GM23338 (cell line): ENCODE measurements at regions not wholly inside any gene's neighbourhood (a gene's known extent, or its start where the extent isn't known, plus 50 kb on each side); places are given as distances from the start of the nearest gene placed in this dataset.
A peak's percentile ranks its signal among the peaks of the same experiment; 100 is the strongest.
"Not testable (repeated sequence)": the region's sequence is repeated elsewhere in the genome, so short reads cannot be mapped to it uniquely, and the experiment has no call there.

ENCODE experiments used
- ATAC-seq: fragments of 200-7000 bp; cut with Tn5 transposase; 3 replicates; pipeline ENCODE4 v1.9.1; 2020
- DNase-seq: peaks from one replicate; pipeline ENCODE4 v3.0.0-alpha.2; 2015; ENCODE audit warnings: low spot score
- H2AFZ ChIP-seq: fragments of 200-600 bp; sonication (generic); 2 replicates; pipeline ENCODE4 v1.8.0; 2016; ENCODE audit warnings: antibody characterized with exemption, mild to moderate bottlenecking, moderate library complexity
- H3F3A ChIP-seq: fragments of 200-600 bp; sonication (generic); replicated peaks from 2 replicates; pipeline ENCODE4 v1.8.0; 2017; ENCODE audit warnings: antibody characterized with exemption, mixed run types, low read depth
- H3K27ac ChIP-seq: fragments of 200-600 bp; sonication (generic); 2 replicates; pipeline ENCODE4 v1.6.1; 2016; ENCODE audit warnings: low read depth
- H3K27me3 ChIP-seq: fragments of 200-600 bp; sonication (generic); 2 replicates; pipeline ENCODE4 v1.8.0; 2016; ENCODE audit warnings: mild to moderate bottlenecking, mixed run types, moderate library complexity; ENCODE audit not compliant: insufficient read depth
- H3K36me3 ChIP-seq: fragments of 200-600 bp; sonication (generic); 2 replicates; pipeline ENCODE4 v1.8.0; 2016; ENCODE audit warnings: mild to moderate bottlenecking; ENCODE audit not compliant: insufficient read depth
- H3K4me1 ChIP-seq: fragments of 200-600 bp; sonication (generic); 2 replicates; pipeline ENCODE4 v1.8.0; 2016; ENCODE audit warnings: mild to moderate bottlenecking, moderate library complexity; ENCODE audit not compliant: insufficient read depth
- H3K4me2 ChIP-seq: fragments of 200-600 bp; sonication (generic); 2 replicates; pipeline ENCODE4 v1.7.1; 2017; ENCODE audit warnings: mixed run types
- H3K4me3 ChIP-seq: fragments of 200-600 bp; sonication (generic); 2 replicates; pipeline ENCODE4 v1.6.1; 2016; ENCODE audit warnings: mixed run types
- H3K79me2 ChIP-seq: fragments of 200-600 bp; sonication (generic); replicated peaks from 2 replicates; pipeline ENCODE4 v1.8.0; 2017; ENCODE audit warnings: mild to moderate bottlenecking; ENCODE audit not compliant: insufficient read depth
- H3K9me2 ChIP-seq: fragments of 200-600 bp; sonication (generic); 2 replicates; pipeline ENCODE4 v1.8.0; 2017; ENCODE audit not compliant: insufficient read depth
- H4K20me1 ChIP-seq: fragments of 200-600 bp; sonication (generic); replicated peaks from 2 replicates; pipeline ENCODE4 v1.8.0; 2017; ENCODE audit warnings: mild to moderate bottlenecking; ENCODE audit not compliant: insufficient read depth
- H3K27ac Mint-ChIP-seq: 2 replicates; pipeline ENCODE4 v1.8.0; 2020; ENCODE audit warnings: inconsistent platforms, mild to moderate bottlenecking, moderate library complexity, mixed read lengths
- H3K27me3 Mint-ChIP-seq: 3 replicates; pipeline ENCODE4 v1.8.0; 2022; ENCODE audit warnings: low read depth, mild to moderate bottlenecking, moderate library complexity, mixed read lengths, inconsistent platforms; ENCODE audit not compliant: insufficient read depth, poor library complexity
- H3K36me3 Mint-ChIP-seq: 3 replicates; pipeline ENCODE4 v1.8.0; 2021; ENCODE audit warnings: low read depth, mild to moderate bottlenecking, inconsistent platforms, moderate library complexity, mixed read lengths
- H3K4me1 Mint-ChIP-seq: 3 replicates; pipeline ENCODE4 v1.8.0; 2020; ENCODE audit warnings: mild to moderate bottlenecking, inconsistent platforms, mixed read lengths
- H3K4me3 Mint-ChIP-seq: 3 replicates; pipeline ENCODE4 v1.8.0; 2021; ENCODE audit warnings: moderate library complexity, mild to moderate bottlenecking, inconsistent platforms, mixed read lengths
- H3K9me3 Mint-ChIP-seq: 3 replicates; pipeline ENCODE4 v1.8.0; 2020; ENCODE audit warnings: moderate library complexity, mild to moderate bottlenecking, inconsistent platforms, mixed read lengths
- CTCF ChIP-seq, 2 experiments: fragments of 200-600 bp in 1 of 2; sonication (generic) in 1 of 2; conservative IDR thresholded peaks; 2 replicates each; pipeline versions ENCODE4 v1.5.1 to v1.6.1; 2016 to 2017; ENCODE audit warnings: antibody characterized with exemption in 2 of 2, low read depth in 2 of 2, mild to moderate bottlenecking in 2 of 2, moderate library complexity in 1 of 2
- EZH2 ChIP-seq: fragments of 200-600 bp; sonication (generic); IDR thresholded peaks from one replicate; pipeline ENCODE4 v1.8.0; 2017; ENCODE audit warnings: antibody characterized with exemption, mild to moderate bottlenecking, low read depth; ENCODE audit not compliant: unreplicated experiment
- NANOG ChIP-seq: IDR thresholded peaks from 2 replicates; pipeline ENCODE4 v1.6.1; 2016; ENCODE audit warnings: antibody characterized with exemption, borderline replicate concordance
- POLR2AphosphoS5 ChIP-seq: IDR thresholded peaks from 2 replicates; pipeline ENCODE4 v1.6.1; 2016; ENCODE audit warnings: antibody characterized with exemption, low read depth
- STAT1 ChIP-seq: IDR thresholded peaks from one replicate; pipeline ENCODE4 v1.6.1; 2016; ENCODE audit warnings: antibody characterized with exemption; ENCODE audit not compliant: unreplicated experiment
- TF ChIP-seq, protein P1 (sequence below): fragments of 250-450 bp; sonication (Bioruptor Pico); IDR thresholded peaks from 2 replicates; pipeline ENCODE4 v1.5.0; 2020; ENCODE audit warnings: mild to moderate bottlenecking, moderate library complexity
- TF ChIP-seq, protein P2 (sequence below): IDR thresholded peaks from one replicate; pipeline ENCODE4 v1.6.1; 2018; ENCODE audit warnings: antibody characterized with exemption; ENCODE audit not compliant: unreplicated experiment

DNA sequence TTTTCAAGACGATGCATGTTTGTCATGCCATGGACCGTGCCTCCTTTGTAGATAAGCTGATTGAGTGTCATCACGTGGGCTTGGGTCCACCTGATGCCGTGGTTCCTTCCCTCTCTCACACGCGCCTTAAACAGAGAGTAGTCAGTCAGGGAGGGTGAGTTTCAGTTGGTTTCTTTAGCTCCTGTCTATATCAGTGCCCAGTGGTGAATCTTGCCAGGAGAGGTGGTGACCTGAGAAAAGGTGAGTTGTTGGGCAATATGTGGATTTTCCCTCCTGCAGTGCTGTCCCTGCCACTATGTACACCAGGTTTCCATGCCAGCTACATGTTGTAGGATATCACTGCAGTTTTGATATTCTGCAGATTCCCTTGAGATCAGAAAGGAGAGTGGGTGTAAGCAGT, 129.7 kb downstream of the LAT start (continued):
- TF ChIP-seq, protein P1, sequence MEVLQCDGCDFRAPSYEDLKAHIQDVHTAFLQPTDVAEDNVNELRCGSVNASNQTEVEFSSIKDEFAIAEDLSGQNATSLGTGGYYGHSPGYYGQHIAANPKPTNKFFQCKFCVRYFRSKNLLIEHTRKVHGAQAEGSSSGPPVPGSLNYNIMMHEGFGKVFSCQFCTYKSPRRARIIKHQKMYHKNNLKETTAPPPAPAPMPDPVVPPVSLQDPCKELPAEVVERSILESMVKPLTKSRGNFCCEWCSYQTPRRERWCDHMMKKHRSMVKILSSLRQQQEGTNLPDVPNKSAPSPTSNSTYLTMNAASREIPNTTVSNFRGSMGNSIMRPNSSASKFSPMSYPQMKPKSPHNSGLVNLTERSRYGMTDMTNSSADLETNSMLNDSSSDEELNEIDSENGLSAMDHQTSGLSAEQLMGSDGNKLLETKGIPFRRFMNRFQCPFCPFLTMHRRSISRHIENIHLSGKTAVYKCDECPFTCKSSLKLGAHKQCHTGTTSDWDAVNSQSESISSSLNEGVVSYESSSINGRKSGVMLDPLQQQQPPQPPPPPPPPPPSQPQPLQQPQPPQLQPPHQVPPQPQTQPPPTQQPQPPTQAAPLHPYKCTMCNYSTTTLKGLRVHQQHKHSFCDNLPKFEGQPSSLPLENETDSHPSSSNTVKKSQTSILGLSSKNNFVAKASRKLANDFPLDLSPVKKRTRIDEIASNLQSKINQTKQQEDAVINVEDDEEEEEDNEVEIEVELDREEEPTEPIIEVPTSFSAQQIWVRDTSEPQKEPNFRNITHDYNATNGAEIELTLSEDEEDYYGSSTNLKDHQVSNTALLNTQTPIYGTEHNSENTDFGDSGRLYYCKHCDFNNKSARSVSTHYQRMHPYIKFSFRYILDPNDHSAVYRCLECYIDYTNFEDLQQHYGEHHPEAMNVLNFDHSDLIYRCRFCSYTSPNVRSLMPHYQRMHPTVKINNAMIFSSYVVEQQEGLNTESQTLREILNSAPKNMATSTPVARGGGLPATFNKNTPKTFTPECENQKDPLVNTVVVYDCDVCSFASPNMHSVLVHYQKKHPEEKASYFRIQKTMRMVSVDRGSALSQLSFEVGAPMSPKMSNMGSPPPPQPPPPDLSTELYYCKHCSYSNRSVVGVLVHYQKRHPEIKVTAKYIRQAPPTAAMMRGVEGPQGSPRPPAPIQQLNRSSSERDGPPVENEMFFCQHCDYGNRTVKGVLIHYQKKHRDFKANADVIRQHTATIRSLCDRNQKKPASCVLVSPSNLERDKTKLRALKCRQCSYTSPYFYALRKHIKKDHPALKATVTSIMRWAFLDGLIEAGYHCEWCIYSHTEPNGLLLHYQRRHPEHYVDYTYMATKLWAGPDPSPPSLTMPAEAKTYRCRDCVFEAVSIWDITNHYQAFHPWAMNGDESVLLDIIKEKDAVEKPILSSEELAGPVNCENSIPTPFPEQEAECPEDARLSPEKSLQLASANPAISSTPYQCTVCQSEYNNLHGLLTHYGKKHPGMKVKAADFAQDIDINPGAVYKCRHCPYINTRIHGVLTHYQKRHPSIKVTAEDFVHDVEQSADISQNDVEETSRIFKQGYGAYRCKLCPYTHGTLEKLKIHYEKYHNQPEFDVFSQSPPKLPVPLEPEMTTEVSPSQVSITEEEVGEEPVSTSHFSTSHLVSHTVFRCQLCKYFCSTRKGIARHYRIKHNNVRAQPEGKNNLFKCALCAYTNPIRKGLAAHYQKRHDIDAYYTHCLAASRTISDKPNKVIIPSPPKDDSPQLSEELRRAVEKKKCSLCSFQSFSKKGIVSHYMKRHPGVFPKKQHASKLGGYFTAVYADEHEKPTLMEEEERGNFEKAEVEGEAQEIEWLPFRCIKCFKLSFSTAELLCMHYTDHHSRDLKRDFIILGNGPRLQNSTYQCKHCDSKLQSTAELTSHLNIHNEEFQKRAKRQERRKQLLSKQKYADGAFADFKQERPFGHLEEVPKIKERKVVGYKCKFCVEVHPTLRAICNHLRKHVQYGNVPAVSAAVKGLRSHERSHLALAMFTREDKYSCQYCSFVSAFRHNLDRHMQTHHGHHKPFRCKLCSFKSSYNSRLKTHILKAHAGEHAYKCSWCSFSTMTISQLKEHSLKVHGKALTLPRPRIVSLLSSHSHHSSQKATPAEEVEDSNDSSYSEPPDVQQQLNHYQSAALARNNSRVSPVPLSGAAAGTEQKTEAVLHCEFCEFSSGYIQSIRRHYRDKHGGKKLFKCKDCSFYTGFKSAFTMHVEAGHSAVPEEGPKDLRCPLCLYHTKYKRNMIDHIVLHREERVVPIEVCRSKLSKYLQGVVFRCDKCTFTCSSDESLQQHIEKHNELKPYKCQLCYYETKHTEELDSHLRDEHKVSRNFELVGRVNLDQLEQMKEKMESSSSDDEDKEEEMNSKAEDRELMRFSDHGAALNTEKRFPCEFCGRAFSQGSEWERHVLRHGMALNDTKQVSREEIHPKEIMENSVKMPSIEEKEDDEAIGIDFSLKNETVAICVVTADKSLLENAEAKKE (CRISPR knock-in tag) = no peak
- TF ChIP-seq NANOG (no peak), POLR2AphosphoS5 (no peak)

- not testable (repeated sequence) for H3K9me3 Mint-ChIP-seq, H3K27me3 Mint-ChIP-seq
Measured at GRCh38 chr16:29113446-29113845, 128.6 kb downstream of the LAT start.

DNA sequence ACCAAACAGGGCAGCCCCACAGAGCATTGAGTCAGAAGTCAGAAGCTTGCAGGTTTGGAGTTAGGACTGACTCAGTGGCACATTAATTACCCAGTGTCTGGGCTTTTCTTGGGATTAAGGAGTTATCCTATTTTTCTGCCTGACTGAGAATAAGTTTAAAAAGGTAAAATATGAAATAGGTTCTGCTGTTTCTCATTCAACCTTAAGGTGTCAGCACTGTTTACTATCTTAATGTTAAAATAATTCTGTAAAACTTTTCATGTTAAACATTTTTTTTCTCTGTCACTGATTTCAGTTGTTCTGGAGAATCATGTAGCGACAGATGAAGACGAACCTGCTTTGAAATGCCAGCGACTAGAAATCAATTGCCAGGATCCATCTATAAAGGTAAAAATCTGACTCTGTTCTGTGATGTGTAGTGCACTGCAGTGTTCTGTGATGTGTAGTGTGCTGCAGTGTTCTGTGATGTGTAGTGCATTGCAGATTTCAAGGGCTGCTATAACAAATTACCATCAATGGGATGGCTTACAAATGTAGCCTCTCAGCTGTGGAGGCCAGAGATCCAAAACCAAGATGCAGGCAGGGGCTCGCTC, 128.0 kb downstream of the LAT start:
- Histone ChIP-seq H3K4me2 (no peak overlapping the region), H3K27ac (no peak overlapping the region), H3K27me3 (no peaks in the 10 kb centered on the region), H2AFZ (no peak overlapping the region), H3K36me3 (no peaks in the 10 kb centered on the region), H3K79me2 (no peaks in the 10 kb centered on the region), H3F3A (no peaks in the 10 kb centered on the region), H3K4me1 (no peaks in the 10 kb centered on the region), H3K4me3 (no peak overlapping the region), H4K20me1 (no peaks in the 10 kb centered on the region), H3K9me2 (no peaks in the 10 kb centered on the region)
- Mint-ChIP-seq H3K4me1 (peaks cover 6% of the 10 kb centered on the region; the same call in 2 of the 3 replicates), H3K4me3 (no peak overlapping the region), H3K9me3 (no peaks in the 10 kb centered on the region), H3K27ac (no peak overlapping the region), H3K27me3 (no peaks in the 10 kb centered on the region), H3K36me3 (no peaks in the 10 kb centered on the region)
- ATAC-seq (no peak), DNase-seq (no peak)
- TF ChIP-seq STAT1 (no peak), EZH2 (no peak), CTCF (conservative IDR thresholded peaks at IDR 0.05; ENCODE audit: low read depth in 2 of 2) (0 out of 4 replicates have a peak, but pooled peaks of 1 of the 2 experiments have one; percentile 7)
- TF ChIP-seq, protein P2, sequence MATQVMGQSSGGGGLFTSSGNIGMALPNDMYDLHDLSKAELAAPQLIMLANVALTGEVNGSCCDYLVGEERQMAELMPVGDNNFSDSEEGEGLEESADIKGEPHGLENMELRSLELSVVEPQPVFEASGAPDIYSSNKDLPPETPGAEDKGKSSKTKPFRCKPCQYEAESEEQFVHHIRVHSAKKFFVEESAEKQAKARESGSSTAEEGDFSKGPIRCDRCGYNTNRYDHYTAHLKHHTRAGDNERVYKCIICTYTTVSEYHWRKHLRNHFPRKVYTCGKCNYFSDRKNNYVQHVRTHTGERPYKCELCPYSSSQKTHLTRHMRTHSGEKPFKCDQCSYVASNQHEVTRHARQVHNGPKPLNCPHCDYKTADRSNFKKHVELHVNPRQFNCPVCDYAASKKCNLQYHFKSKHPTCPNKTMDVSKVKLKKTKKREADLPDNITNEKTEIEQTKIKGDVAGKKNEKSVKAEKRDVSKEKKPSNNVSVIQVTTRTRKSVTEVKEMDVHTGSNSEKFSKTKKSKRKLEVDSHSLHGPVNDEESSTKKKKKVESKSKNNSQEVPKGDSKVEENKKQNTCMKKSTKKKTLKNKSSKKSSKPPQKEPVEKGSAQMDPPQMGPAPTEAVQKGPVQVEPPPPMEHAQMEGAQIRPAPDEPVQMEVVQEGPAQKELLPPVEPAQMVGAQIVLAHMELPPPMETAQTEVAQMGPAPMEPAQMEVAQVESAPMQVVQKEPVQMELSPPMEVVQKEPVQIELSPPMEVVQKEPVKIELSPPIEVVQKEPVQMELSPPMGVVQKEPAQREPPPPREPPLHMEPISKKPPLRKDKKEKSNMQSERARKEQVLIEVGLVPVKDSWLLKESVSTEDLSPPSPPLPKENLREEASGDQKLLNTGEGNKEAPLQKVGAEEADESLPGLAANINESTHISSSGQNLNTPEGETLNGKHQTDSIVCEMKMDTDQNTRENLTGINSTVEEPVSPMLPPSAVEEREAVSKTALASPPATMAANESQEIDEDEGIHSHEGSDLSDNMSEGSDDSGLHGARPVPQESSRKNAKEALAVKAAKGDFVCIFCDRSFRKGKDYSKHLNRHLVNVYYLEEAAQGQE = no peak

More at GRCh38 chr16:29113446-29113845, 128.6 kb downstream of the LAT start:
- not testable (repeated sequence) for H3K36me3 ChIP-seq, H3K4me3 ChIP-seq, H3K36me3 Mint-ChIP-seq, H3K4me1 ChIP-seq, H3F3A ChIP-seq, H2AFZ ChIP-seq, DNase-seq, H3K79me2 ChIP-seq, ATAC-seq, H3K9me2 ChIP-seq, H4K20me1 ChIP-seq, H3K27ac Mint-ChIP-seq, H3K27me3 ChIP-seq, H3K4me3 Mint-ChIP-seq, H3K4me2 ChIP-seq, H3K4me1 Mint-ChIP-seq, H3K27ac ChIP-seq
